Amygdala (tissue), 56 donors: ENCODE measurements at regions not wholly inside any gene's neighbourhood (a gene's known extent, or its start where the extent isn't known, plus 50 kb on each side); places are given as distances from the start of the nearest gene placed in this dataset.

Experiments
- DNase-seq, 56 donors: peaks; one replicate each; lab custom pipeline; 2025; lab: John Stamatoyannopoulos, UW

- DNase-seq, result no peak
These were observed 142.4 kb downstream of the DACT1 start for GRCh38 chr14:58780185-58780584.

- DNase-seq, result no peak
These were observed 142.8 kb downstream of the DACT1 start for GRCh38 chr14:58780605-58781004.

DNA sequence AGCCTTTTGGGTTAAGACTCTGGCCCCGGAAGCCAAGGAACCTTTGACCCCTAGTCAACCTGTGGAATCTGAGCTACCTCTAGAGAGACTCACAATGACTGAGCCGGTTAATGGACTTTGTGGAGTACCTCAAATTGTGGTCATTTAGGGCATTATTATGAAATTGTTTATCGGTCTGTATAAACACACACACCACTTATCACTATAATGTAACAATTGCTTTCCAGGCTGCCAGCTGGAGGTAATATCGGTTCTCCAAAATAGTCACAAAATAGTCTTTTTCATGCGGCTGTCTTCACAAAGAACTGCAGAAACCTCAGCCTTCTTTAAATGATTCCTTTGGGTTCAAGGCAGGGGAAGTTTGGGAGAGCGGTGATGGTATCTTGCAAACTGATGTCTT lies 144.2 kb downstream of the DACT1 start:
- no peak for DNase-seq

GRCh38 chr14:58783792-58784511 lies 146.2 kb downstream of the DACT1 start:
- DNase-seq, result peak in 1 of 56 donors; percentile 1

- DNase-seq, result no peak
These were observed 147.2 kb downstream of the DACT1 start for GRCh38 chr14:58784931-58785330.

GRCh38 chr14:58785701-58786100 lies 147.9 kb downstream of the DACT1 start:
- DNase-seq, result no peak

DNA sequence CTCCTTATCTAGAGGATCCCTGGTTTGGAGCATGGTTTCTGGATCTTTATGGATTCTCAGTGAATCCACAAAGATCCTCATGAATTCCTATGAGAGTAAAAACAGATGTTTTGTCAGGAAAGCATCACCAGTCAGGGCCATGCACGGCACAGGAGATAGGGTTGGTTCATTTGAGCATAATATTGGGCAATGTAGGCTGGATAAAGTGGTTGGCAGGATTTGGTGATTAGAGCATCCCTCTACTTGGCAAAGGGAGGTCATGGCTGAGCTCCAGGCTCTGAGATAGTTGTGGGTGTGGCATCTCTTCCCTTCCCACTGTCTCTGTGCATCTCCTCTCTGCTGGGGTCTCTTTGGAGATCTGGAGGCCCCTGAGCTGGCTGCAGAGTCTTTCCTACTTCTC lies 149.8 kb downstream of the DACT1 start:
- no peak for DNase-seq

DNA sequence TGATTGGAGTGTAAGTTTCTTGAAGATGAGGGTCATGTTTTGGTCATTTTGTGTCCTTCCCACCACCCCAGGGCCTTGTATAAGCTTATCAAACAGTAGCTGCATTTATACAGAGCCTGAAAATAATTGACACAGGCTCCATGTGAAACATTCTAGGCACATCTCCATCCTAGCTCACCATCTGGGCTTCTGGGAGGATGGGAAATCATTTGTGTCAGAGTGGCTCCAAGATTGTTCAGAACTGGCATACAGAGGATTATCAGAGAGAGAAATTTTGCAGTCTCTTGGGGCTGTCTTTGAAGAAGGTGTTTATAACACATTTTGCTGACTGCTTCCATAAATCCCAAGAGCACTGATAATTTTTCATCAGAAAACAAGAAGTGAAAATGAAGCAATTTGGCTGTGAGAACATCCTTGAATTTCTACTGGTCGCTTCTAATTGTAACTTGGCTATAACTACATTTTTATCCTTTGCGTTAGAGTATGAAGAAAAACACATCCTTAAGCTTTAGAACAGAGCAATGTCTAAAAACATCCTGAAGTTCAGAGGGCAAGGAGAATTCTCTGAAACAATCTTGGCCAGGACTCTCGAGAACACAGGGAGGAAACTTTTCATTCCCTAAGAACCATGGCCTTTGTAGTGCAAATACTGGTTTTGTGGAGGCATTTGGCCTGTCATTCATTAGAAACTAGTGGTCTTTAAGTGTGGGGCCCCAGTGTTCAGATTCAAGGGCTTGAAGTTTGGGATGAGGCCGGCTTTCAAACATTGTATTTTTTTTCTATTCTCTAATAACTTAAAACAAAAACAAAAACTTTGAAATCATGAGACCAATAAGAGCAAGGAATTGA lies 151.1 kb downstream of the DACT1 start:
- peak in 9 of 56 donors; percentile 1 to 39 (median 18) for DNase-seq

DNA sequence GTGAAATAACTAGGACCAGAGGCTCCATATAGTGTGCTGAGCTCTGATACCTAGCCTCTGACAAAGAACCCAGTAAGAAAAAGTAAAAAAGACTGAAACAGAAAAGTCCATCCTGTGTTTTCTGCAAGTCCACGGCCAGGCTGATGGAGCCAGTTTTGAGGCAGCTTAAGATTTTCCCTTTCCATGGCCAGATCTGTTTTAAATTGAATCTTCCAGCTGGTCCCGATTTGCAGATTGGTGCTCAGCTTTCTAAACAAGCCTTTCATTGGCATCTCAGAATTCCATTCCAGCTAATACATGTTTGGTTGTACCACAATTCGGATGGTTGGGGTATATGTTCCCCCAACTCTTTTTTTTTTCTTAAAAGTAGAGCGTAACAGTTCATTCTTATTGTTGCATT lies 152.0 kb downstream of the DACT1 start:
- no peak for DNase-seq

DNA sequence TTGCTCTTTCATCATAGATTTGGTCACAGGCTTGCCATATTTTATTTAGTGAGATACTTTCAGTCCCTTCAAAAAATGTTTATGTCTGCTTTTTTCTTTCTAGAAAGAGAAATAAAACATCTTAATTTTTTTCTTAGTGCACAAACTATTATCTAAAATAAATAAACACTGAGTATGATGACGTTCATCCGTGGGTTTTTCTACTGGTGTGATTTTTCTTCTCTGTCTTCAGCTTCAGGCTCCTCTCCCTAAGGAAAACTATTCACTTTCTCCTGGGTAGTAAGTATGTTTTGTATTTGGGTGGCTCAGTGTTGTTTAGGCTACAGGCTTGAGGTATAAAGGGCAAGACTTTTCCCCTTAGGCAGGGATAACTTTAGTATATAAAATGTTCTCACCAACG lies 154.7 kb downstream of the DACT1 start:
- DNase-seq, result no peak

- no peak for DNase-seq
These were observed 155.5 kb downstream of the DACT1 start for GRCh38 chr14:58793131-58793740.

GRCh38 chr14:58794993-58795762 lies 157.4 kb downstream of the DACT1 start:
- no peak for DNase-seq

- no peak for DNase-seq
These were observed 158.7 kb downstream of the DACT1 start for GRCh38 chr14:58796242-58797009.

GRCh38 chr14:58797010-58797429 lies 159.3 kb downstream of the DACT1 start:
- no peak for DNase-seq

DNA sequence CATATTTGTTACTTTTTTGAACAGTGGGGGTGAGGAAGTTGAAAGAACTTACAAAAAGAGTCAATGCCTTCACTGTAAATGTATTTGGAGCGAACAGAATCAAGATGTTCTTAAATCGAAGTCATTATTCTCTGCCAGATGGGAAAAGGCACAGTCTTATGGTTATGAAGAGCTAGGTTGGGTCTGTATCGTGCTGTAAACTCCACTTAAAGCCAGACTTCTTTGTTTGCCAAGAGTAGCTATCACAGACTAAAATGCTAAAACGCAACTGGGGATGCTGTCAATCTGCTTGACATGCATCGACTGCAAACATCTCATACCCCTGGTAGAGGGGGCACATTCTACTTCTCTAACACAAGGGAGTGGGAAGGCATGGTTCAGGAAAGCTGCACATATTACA lies 160.4 kb downstream of the DACT1 start:
- DNase-seq, result no peak

DNA sequence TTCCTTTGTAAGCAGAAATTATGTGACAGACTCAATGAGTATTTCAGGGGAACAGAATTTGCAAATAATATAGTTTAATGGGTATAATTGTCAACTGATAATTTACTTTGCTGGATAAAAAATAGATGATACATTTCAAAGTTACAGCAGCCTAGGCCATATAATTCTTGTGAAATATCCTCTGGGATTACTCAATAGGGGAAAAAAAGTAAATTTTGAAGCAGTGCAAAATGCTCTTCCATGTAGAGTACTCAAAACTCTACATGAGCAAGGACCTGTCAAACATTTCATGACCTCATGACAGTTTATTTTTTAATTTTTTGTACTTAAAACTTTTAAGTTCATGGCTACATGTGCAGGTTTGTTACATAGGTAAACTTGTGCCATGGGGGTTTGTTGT lies 163.3 kb downstream of the DACT1 start:
- no peak for DNase-seq

GRCh38 chr14:58805057-58805456 lies 167.3 kb downstream of the DACT1 start:
- no peak for DNase-seq

- DNase-seq, result no peak
These were observed 168.0 kb downstream of the DACT1 start for GRCh38 chr14:58805605-58806409.

GRCh38 chr14:58807191-58807590 lies 169.4 kb downstream of the DACT1 start:
- no peak for DNase-seq
